ENCODE measurements at regions not wholly inside any gene's neighbourhood (a gene's known extent, or its start where the extent isn't known, plus 50 kb on each side); places are given as distances from the start of the nearest gene placed in this dataset.

DNA sequence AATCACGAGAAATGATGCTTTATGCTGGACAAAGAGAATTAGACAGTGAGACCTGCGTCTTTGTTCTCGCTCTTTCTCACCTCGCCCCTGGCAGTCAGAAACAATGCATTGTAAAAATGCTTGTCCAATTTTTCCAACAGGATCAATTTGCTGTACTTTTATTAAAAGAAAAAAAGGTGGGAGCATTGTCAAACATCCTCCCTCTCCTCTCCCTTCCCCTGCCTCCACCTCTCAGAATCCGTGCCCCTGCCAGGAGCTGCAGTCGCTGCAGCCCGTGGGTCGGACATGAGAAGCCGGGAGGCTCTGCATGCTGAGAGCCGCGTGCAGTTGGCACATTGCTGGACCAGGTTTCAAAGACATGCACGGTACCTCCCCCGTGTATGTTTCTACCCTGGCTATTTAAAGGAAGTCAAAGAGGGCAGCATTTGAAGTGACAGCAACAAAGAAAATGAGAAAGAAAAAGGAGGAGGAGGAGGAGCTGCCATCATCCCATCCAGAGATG is 161.0 kb upstream of the KAZN start:
- TF ChIP-seq CTCF (conservative IDR thresholded peaks at IDR 0.05) (no peak), ZFX (IDR thresholded peaks at IDR 0.05) (no peak)

Data from C4-2B (cell line).